Keratinocyte (primary cell): ENCODE measurements at regions not wholly inside any gene's neighbourhood (a gene's known extent, or its start where the extent isn't known, plus 50 kb on each side); places are given as distances from the start of the nearest gene placed in this dataset.

ENCODE experiments used
- DNase-seq: peaks from one replicate; pipeline ENCODE4 v3.0.0-alpha.2; 2011; ENCODE audit warnings: low read depth, missing footprints, low spot score
- FAIRE-seq: peaks from 2 replicates; lab custom pipeline; 2011; peaks lifted over from hg19 to GRCh38; lab: Jason Lieb, UNC
- H2AFZ ChIP-seq: 2 replicates; pipeline ENCODE4 v1.6.0; 2012; ENCODE audit warnings: low read length, control low read depth, inconsistent platforms; ENCODE audit not compliant: control insufficient read depth
- H3K27ac ChIP-seq: 2 replicates; pipeline ENCODE4 v1.5.1; 2011; ENCODE audit warnings: low read length; ENCODE audit not compliant: control insufficient read depth, insufficient read depth
- H3K27me3 ChIP-seq: 3 replicates; pipeline ENCODE4 v1.6.0; 2011; ENCODE audit warnings: low read length; ENCODE audit not compliant: control insufficient read depth, insufficient read depth; ENCODE audit errors: extremely low read depth
- H3K36me3 ChIP-seq, 2 experiments: 2 replicates in 1 of 2; 3 replicates in 1 of 2; pipeline ENCODE4 v1.5.1; 2011; ENCODE audit warnings: low read length in 2 of 2, mild to moderate bottlenecking in 1 of 2; ENCODE audit not compliant: control insufficient read depth in 2 of 2, insufficient read depth in 2 of 2; ENCODE audit errors: extremely low read depth in 1 of 2
- H3K4me1 ChIP-seq: 3 replicates; pipeline ENCODE4 v1.5.1; 2011; ENCODE audit warnings: low read length; ENCODE audit not compliant: control insufficient read depth, insufficient read depth; ENCODE audit errors: extremely low read depth
- H3K4me2 ChIP-seq: 3 replicates; pipeline ENCODE4 v1.6.0; 2011; ENCODE audit warnings: low read depth, low read length; ENCODE audit not compliant: control insufficient read depth, insufficient read depth; ENCODE audit errors: extremely low read depth
- H3K4me3 ChIP-seq, 3 experiments: fragments of 200-600 bp in 1 of 3; sonication (generic) in 1 of 3; 2 replicates in 2 of 3; 3 replicates in 1 of 3; pipeline ENCODE4 v1.5.1; 2011 to 2016; ENCODE audit warnings: low read length in 3 of 3, mild to moderate bottlenecking in 3 of 3, control low read depth in 2 of 3, inconsistent platforms in 1 of 3, low read depth in 1 of 3, mixed read lengths in 1 of 3, mixed run types in 1 of 3, moderate library complexity in 1 of 3; ENCODE audit not compliant: control insufficient read depth in 2 of 3, insufficient read depth in 2 of 3; ENCODE audit errors: extremely low read depth in 1 of 3
- H3K79me2 ChIP-seq: 2 replicates; pipeline ENCODE4 v1.6.0; 2012; ENCODE audit warnings: low read length; ENCODE audit not compliant: control insufficient read depth, insufficient read depth
- H3K9ac ChIP-seq: 3 replicates; pipeline ENCODE4 v1.6.0; 2011; ENCODE audit warnings: low read length; ENCODE audit not compliant: control insufficient read depth, insufficient read depth; ENCODE audit errors: extremely low read depth
- H3K9me1 ChIP-seq: 3 replicates; pipeline ENCODE4 v1.6.0; 2011; ENCODE audit warnings: low read length; ENCODE audit not compliant: control insufficient read depth, insufficient read depth; ENCODE audit errors: extremely low read depth
- H3K9me3 ChIP-seq: 2 replicates; pipeline ENCODE4 v1.5.1; 2012; ENCODE audit warnings: low read depth, low read length; ENCODE audit not compliant: control insufficient read depth
- H4K20me1 ChIP-seq: 3 replicates; pipeline ENCODE4 v1.6.0; 2011; ENCODE audit warnings: low read length; ENCODE audit not compliant: control insufficient read depth, insufficient read depth; ENCODE audit errors: extremely low read depth
- EZH2 ChIP-seq: IDR thresholded peaks from one replicate; pipeline ENCODE4 v1.6.1; 2012; ENCODE audit warnings: inconsistent platforms, mild to moderate bottlenecking, low read length, moderate library complexity
- dilution Hi-C: fragments of 300-500 bp; cut with MboI; formaldehyde crosslinking; loops from one replicate; pipeline ENCODE4 v1.7.0; 2020; ENCODE audit warnings: low sequenced_read_pairs; ENCODE audit not compliant: extremely low pct_ligation_motif_present
- TF ChIP-seq, protein P1 (sequence below), 3 experiments: IDR thresholded peaks in 1 of 3; conservative IDR thresholded peaks in 1 of 3; optimal IDR thresholded peaks in 1 of 3; 2 replicates in 2 of 3; 3 replicates in 1 of 3; pipeline versions ENCODE3 to v1.5.1; 2011; ENCODE audit warnings: low read length in 3 of 3, mild to moderate bottlenecking in 3 of 3, moderate library complexity in 2 of 3, control low read depth in 1 of 3, inconsistent platforms in 1 of 3; ENCODE audit not compliant: insufficient read depth in 2 of 3; ENCODE audit errors: extremely low read depth in 1 of 3

DNA sequence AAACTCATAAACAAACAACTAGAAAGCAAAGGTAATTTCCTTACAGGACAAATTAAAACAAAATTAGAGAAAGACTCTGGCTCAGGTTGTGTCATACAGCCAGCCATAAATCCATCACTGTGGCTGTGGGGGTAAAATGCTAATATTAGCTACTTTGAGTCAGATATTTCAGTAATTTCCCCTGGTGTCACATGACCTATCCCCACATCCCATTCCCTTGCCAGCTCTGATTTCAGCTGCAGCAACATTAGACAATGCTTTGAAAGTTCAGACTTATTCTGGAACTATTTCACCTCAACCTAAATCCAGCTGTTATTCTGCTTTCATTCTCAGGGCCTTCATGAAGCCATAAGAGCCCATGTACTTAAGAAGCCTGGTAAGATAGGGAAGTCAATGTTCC lies 55.3 kb downstream of the RPL10L start:
- no peak for TF ChIP-seq EZH2
- TF ChIP-seq, protein P1, sequence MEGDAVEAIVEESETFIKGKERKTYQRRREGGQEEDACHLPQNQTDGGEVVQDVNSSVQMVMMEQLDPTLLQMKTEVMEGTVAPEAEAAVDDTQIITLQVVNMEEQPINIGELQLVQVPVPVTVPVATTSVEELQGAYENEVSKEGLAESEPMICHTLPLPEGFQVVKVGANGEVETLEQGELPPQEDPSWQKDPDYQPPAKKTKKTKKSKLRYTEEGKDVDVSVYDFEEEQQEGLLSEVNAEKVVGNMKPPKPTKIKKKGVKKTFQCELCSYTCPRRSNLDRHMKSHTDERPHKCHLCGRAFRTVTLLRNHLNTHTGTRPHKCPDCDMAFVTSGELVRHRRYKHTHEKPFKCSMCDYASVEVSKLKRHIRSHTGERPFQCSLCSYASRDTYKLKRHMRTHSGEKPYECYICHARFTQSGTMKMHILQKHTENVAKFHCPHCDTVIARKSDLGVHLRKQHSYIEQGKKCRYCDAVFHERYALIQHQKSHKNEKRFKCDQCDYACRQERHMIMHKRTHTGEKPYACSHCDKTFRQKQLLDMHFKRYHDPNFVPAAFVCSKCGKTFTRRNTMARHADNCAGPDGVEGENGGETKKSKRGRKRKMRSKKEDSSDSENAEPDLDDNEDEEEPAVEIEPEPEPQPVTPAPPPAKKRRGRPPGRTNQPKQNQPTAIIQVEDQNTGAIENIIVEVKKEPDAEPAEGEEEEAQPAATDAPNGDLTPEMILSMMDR (optimal IDR thresholded peaks at IDR 0.05 in 1 of 3, IDR thresholded peaks at IDR 0.05 in 1 of 3, conservative IDR thresholded peaks at IDR 0.05 in 1 of 3; ENCODE audit: extremely low read depth in 1 of 3, insufficient read depth in 2 of 3, low read length in 3 of 3) = no peak
- no peaks in the 10 kb centered on the region for H3K27me3 ChIP-seq
- no peaks in the 10 kb centered on the region for H3K36me3 ChIP-seq
- no peak overlapping the region for H3K27ac ChIP-seq
- dilution Hi-C loops = no loop called here
- no peak overlapping the region for H3K4me3 ChIP-seq
- H4K20me1 ChIP-seq = no peaks in the 10 kb centered on the region
- no peaks in the 10 kb centered on the region for H3K9me1 ChIP-seq
- no peak overlapping the region for H3K9ac ChIP-seq
- no peaks in the 10 kb centered on the region for H3K9me3 ChIP-seq
- H3K4me2 ChIP-seq = no peak overlapping the region
- FAIRE-seq = no peak
- DNase-seq = no peak
- H3K4me1 ChIP-seq = no peaks in the 10 kb centered on the region
- H3K79me2 ChIP-seq = no peaks in the 10 kb centered on the region
- no peak overlapping the region for H2AFZ ChIP-seq

DNA sequence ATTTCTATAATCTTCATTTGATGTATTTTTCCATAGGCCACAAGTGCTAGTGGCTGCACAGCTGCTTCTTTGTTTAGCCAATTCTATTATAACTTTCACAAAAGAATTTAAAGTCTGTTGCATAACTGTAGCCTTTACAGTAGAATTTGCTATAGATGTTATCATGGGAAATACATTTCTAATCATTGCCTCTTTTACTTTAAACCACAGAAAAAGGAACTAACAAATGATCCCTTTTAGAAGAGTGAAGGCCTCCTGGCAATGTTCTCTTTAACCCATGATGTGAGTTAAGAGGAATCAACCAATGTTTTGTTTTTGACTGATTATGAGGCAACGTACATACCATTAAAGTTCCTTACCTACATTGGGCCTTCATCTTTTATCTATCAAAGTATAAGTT lies 68.8 kb downstream of the RPL10L start:
- Histone ChIP-seq H3K9ac (no peak overlapping the region), H2AFZ (no peak overlapping the region), H3K79me2 (no peaks in the 10 kb centered on the region), H3K27ac (no peak overlapping the region), H3K4me2 (no peak overlapping the region), H3K9me3 (no peaks in the 10 kb centered on the region), H3K27me3 (no peaks in the 10 kb centered on the region), H4K20me1 (no peaks in the 10 kb centered on the region), H3K4me1 (no peaks in the 10 kb centered on the region), H3K4me3 (no peak overlapping the region), H3K36me3 (no peaks in the 10 kb centered on the region), H3K9me1 (no peaks in the 10 kb centered on the region)
- DNase-seq = no peak
- dilution Hi-C loops = no loop called here
- TF ChIP-seq, protein P1 (optimal IDR thresholded peaks at IDR 0.05 in 1 of 3, IDR thresholded peaks at IDR 0.05 in 1 of 3, conservative IDR thresholded peaks at IDR 0.05 in 1 of 3; ENCODE audit: extremely low read depth in 1 of 3, insufficient read depth in 2 of 3, low read length in 3 of 3) = no peak
- TF ChIP-seq EZH2 = no peak
- no peak for FAIRE-seq
